ENCODE measurements at regions not wholly inside any gene's neighbourhood (a gene's known extent, or its start where the extent isn't known, plus 50 kb on each side); places are given as distances from the start of the nearest gene placed in this dataset.
A peak's percentile ranks its signal among the peaks of the same experiment; 100 is the strongest.

- TF ChIP-seq ZNF592 (IDR thresholded peaks at IDR 0.05): peak; percentile 35; the same call in 1 of the 2 replicates
- no peak for TF ChIP-seq ZNF717 (CRISPR knock-in tag; IDR thresholded peaks at IDR 0.05)
- TF ChIP-seq, protein P1, sequence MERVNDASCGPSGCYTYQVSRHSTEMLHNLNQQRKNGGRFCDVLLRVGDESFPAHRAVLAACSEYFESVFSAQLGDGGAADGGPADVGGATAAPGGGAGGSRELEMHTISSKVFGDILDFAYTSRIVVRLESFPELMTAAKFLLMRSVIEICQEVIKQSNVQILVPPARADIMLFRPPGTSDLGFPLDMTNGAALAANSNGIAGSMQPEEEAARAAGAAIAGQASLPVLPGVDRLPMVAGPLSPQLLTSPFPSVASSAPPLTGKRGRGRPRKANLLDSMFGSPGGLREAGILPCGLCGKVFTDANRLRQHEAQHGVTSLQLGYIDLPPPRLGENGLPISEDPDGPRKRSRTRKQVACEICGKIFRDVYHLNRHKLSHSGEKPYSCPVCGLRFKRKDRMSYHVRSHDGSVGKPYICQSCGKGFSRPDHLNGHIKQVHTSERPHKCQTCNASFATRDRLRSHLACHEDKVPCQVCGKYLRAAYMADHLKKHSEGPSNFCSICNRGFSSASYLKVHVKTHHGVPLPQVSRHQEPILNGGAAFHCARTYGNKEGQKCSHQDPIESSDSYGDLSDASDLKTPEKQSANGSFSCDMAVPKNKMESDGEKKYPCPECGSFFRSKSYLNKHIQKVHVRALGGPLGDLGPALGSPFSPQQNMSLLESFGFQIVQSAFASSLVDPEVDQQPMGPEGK (CRISPR knock-in tag; IDR thresholded peaks at IDR 0.05; ENCODE audit: borderline replicate concordance): no peak
- TF ChIP-seq TCF3 (CRISPR knock-in tag; IDR thresholded peaks at IDR 0.05): peak; percentile 96
- peak; percentile 59; the same call in 1 of the 2 replicates for TF ChIP-seq ZNF644 (tag; IDR thresholded peaks at IDR 0.05; ENCODE audit: low read depth)
- TF ChIP-seq CREB3L1 (IDR thresholded peaks at IDR 0.05; ENCODE audit: borderline replicate concordance, low read depth): 0 out of 2 replicates have a peak, but pooled peaks have one; percentile 56
- TF ChIP-seq MTA3 (IDR thresholded peaks at IDR 0.05; ENCODE audit: borderline replicate concordance): no peak
- TF ChIP-seq ETV1 (tag; conservative IDR thresholded peaks at IDR 0.05; ENCODE audit: low read depth): no peak
- TF ChIP-seq CBFA2T2 (conservative IDR thresholded peaks at IDR 0.05): peak; percentile 96
- TF ChIP-seq, protein P2, sequence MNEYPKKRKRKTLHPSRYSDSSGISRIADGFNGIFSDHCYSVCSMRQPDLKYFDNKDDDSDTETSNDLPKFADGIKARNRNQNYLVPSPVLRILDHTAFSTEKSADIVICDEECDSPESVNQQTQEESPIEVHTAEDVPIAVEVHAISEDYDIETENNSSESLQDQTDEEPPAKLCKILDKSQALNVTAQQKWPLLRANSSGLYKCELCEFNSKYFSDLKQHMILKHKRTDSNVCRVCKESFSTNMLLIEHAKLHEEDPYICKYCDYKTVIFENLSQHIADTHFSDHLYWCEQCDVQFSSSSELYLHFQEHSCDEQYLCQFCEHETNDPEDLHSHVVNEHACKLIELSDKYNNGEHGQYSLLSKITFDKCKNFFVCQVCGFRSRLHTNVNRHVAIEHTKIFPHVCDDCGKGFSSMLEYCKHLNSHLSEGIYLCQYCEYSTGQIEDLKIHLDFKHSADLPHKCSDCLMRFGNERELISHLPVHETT (CRISPR knock-in tag; conservative IDR thresholded peaks at IDR 0.05 in 1 of 2, IDR thresholded peaks at IDR 0.05 in 1 of 2): 0 out of 4 replicates have a peak, but pooled peaks of 1 of the 2 experiments have one; percentile 51
- peak; percentile 67; the same call in 1 of the 2 replicates for TF ChIP-seq L3MBTL2 (IDR thresholded peaks at IDR 0.05)
- no peak for TF ChIP-seq PCBP1 (IDR thresholded peaks at IDR 0.05; ENCODE audit: low read depth, low read length, poor library complexity, severe bottlenecking)
- TF ChIP-seq TFAP4 (CRISPR knock-in tag; IDR thresholded peaks at IDR 0.05; ENCODE audit: borderline replicate concordance): peak; percentile 57; the same call in 1 of the 2 replicates
- TF ChIP-seq HDAC6 (IDR thresholded peaks at IDR 0.05; ENCODE audit: low read depth, low read length): no peak
- peak; percentile 90 for TF ChIP-seq MYC (IDR thresholded peaks at IDR 0.05; ENCODE audit: low read depth, low read length)
- no peak for TF ChIP-seq MYC (CRISPR knock-in tag; IDR thresholded peaks at IDR 0.05; ENCODE audit: borderline replicate concordance, low read depth)
These were observed 77.9 kb downstream of the CTSL start (continued) for GRCh38 chr9:87803623-87804345.
